Dedifferentiated amniotic fluid mesenchymal stem cell (primary cell): ENCODE measurements at regions not wholly inside any gene's neighbourhood (a gene's known extent, or its start where the extent isn't known, plus 50 kb on each side); places are given as distances from the start of the nearest gene placed in this dataset.
"Not testable (repeated sequence)": the region's sequence is repeated elsewhere in the genome, so short reads cannot be mapped to it uniquely, and the experiment has no call there.

ENCODE experiments used
- DNase-seq: peaks from one replicate; pipeline ENCODE4 v3.0.0-alpha.2; 2016; ENCODE audit errors: extremely low spot score

DNA sequence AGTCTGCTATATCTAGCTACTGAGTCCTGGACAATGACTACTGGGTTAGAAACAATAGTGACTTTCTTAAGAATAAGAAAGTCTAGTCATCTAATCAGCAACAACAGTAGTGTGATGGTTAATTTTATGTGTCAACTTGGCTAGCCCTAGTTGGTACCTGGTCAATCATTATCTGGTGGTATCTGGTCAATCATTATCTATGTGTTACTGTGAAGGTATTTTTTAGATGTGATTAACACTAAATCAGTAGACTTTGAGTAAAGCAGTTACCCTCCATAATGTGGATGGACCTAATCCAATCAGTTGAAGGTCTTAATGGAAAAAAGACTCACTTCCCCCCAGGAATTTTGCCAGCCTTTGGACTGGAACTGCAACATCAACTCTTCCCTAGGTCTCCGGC lies 312.6 kb downstream of the SIPA1L2 start:
- no peak for DNase-seq

DNA sequence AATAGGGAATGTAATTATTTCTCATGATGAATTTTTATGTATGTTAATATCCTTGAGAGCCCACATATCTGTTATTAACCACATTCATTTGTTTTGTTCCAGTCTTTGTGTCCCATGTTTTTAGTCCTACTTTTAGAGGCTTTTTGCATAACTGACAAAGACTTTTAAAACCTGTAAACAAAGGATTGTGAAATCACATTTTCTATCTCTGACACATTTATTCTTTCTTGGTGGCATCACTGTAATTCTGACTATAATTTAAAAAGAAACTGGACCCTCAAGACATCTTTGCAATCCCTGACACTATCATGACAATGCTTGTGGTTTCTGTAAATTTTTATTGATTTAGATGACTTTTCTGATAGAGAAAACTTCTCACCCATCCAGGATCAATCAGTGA lies 313.1 kb downstream of the SIPA1L2 start:
- no peak for DNase-seq

DNA sequence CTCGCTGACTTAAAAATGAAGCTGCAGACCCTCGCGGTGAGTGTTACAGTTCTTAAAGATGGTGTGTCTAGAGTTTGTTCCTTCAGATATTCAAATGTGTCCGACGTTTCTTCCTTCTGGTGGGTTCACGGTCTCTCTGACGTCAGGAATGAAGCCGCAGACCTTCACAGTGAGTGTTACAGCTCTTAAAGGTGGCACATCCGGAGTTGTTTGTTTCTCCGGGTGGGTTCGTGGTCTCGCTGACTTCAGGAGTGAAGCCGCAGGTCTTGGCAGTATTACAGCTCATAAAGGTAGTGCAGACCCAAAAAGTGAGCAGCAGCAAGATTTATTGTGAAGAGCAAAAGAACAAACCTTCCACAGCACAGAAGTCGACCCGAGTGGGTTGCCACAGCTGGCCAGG lies 316.1 kb downstream of the SIPA1L2 start:
- DNase-seq, result not testable (repeated sequence)

DNA sequence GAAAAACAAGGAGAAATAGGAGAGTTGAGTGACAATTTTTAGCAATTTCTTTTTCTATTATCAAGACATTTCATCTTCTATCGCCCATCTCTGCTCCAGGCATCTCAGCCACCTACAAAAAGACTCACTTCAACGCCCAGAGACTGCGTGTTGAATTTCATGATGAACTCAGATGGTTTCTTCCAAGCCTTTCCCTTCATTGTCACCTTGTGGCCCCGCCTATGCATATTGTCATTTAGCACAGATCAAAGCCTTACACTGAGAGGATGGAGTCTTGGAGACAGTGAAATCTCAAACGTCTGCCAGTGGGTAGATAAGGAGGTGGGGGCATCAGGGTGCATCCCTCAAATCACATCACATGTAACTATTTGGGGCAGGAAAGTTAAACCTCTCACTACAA lies 319.4 kb downstream of the SIPA1L2 start:
- DNase-seq, result no peak

DNA sequence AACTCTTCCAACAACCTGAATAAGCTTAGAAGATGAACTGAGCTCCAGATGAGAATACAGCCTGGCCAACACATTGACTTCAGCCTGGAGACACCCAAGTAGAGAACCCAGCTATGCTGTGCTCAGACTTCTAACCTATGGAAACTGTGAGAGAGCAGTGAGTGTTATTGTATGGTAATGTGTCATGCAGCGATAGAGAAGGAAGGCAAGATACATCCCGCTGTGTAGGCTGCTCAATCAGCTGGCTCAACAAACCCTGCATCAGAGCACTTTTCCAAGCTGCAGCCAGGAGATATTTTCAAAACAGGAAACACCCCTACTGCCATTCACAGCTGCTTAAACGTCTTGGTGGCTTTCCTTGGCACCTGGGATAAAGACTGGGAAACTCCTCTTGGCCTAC lies 321.3 kb downstream of the SIPA1L2 start:
- no peak for DNase-seq

DNA sequence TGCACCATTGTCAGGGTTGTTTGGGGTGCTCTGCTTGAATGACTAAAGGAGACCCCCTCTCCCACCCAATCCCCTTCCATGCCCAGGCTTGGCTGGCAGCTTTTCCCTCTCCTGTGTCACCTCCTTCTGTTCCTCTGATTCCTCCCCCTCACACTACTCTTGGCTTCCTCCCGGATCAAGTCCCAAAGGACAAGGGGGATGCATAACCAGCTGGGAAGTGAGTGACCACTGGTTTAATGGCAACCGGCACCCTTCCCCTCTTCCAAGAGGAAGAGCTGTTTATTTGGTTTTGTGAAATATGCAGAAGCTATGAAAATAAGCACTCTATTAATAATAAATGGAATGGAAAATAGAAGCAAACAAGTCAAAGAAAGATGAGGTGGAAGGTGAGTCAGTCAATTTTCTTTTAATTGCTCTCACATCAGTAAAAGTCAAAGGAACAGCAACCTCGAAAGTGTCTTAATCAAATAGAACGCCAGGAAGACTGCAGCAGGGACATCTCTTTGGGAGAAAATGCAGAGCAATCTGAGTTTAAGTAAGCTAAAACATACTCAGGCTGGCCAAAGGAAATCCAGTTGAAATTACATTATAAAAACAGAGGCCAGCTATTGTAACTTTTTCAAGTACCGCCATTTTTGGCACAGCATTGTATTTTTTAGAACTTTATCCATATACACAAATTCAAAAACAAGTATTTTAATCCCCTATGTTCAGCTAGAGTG lies 322.5 kb downstream of the SIPA1L2 start:
- DNase-seq, result no peak

DNA sequence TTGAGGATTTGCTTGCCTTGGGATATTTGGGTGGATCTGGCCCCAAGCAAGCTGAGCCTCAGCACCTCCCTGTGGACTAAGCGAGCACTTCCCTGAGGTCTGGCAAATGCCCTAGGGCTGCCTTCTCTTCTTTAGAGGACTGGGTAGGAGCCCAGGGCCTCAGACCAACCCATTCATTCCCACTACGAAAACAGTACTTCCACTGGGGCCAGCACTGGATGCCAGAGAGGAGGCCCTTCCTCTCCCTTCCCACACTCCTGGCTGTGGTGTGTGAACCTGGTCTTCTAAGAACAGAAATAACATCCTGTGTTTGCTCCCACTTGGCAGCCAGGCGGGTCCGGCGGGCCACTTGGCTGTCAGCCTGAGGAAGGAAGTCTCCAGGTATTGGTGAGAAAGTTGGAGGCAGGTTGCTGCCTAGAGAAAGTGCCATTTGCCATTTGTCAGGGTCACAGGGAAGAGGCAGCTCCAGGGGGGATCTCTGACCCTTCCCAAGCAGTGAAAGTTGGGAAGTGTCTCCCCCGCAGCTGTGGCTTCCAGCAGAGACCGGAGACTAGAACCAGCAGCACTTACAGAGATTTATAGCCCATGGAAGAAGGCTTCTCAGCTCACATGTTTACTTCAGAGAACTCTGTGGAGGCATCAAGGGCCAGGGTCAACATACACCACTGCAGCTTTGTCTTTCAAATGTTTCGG lies 323.5 kb downstream of the SIPA1L2 start:
- no peak for DNase-seq

DNA sequence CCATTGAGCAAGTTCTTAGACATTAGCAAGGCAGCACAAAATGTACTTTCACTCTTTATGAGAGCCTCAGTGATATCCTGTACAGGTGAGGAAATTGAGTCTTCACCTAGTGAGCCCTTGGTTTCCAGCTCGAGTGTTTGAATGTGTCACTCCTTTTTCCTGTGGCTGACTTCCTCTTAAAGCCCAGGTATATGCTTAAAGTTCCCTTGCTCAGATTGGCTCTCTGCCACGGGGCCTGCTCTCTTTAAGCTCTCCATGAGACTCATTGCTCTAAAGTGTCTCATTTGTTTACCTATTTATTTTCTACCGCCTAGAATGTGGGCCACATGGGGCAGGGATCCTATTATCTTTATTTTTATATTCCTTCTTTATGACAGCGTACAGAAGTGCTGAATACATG lies 324.9 kb downstream of the SIPA1L2 start:
- no peak for DNase-seq

DNA sequence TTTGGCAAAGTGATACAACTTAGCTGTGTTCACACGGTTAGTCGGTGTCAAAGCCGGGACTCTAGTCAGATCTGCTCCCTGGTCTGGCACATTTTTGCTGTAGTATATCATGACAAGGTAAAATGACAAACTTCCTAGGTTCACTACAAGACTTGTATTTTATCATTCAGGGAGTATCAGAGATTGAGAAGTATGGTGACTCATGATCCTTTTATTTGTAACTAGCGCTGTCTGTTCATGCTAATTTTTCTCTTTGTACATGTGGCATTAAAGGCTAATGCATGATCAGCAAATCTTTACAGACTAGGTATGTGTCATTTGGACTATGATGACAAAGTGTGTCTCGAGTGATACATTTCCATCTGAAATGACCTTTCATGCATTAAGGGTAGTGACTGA lies 326.7 kb downstream of the SIPA1L2 start:
- DNase-seq, result no peak

DNA sequence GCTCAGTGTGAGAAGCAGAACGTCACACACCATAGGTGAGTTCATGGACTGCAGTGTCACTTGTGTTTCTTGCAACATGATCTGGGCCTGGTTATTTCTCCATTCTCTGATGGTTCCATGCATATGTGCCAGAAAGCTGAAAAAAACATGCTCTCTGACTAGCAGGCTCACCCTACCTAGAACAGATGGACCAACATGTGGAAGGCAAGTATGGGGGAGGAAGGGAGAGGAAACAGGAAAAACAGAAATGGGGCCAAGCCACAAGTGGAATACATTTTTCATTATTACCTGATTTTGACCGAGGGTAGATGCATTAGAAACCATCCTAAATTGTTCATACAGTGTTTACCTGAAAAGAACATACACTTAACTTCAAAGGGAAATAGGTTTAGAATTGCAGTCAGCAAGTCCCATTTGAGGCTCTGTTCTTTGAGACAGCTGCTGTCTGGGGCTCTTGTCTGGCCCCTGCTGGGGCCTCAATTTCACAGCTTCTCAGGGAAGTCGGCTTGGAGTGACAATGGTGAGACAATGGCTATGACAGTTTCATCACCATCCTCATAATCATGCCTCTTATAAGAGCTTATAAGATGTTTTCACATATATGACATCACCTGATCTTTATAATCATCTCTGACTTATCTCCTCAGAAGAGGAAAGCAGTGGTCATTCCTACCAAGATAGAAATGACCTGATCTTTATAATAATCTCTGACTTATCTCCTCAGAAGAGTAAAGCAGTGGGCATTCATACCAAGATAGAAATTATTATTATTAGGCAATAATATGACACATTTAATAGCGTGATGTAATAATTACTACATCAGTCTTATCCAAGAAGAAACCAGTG lies 327.3 kb downstream of the SIPA1L2 start:
- no peak for DNase-seq

DNA sequence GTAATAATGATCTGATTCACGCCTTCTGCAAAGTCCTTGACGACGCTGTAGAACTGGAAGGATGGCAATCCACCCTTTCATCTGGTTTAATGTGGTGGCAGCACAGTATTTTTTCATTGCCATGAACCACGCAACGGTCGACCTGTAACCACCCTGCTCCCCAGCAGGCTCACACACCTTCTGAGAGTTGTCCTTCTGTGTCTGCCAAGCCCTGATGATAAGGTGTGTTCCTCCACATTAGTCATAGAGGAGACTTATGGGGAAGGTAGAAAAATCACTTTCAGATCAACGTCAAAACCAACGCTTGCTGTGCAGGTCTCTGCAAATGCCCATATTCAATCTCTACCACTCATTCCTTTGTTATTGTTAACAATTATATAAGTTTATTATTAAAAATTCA lies 328.7 kb downstream of the SIPA1L2 start:
- no peak for DNase-seq

DNA sequence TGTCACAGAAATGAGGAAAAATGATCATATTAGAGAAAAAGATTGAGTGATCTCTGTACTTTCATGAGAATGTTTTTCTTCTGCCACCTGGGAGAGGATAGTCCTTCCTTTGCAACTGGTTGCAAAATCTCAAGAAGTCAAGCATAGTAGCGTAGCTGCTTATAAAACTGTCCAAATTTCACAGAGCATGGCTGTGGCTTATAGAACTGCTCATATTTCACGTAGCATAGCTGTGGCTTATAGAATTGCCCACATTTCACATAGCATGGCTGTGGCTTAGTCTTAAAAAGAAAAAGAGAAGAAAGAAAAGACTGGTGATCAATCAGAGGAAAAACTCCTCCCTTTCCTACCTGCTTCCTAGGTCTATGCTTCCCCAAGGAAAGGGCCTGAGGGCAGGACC lies 329.5 kb downstream of the SIPA1L2 start:
- peak; percentile 40 for DNase-seq

DNA sequence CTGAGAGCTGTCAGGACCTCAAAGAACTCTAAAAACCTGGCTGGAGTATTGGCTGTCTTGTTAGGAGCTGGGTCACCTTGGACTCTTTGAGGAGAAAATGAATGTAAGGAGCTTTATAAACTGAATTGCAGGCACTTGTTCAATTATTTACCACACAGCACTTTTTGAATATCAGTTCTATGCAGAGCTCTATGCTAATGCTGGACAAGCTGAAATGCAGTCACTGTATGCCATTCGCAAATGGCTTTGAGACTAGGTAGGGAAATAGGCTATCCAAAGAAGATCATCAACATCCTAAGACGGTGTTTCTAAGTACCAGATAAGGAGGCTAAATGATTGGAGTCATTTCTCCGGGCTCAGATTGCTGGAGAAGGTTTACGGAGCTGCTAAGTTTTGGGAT lies 333.5 kb downstream of the SIPA1L2 start:
- no peak for DNase-seq

DNA sequence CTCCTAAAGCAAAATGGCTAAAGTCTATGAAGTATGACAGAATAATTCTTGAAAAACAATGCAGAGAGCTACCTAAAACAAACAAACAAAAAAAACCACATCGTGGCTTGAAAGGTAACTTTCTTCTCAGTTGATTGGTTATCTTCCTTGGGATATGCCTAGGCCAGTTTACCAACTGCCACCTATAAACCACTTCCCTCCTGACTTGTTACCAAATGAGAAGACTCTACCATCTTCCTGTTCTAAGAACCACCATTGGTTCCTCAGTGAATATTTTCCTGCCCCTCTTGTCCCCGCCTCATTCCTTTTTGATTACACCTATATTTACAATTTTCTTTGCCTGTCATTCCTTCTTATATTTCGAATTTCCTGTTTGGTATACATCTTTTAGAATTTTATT lies 336.6 kb downstream of the SIPA1L2 start:
- no peak for DNase-seq

DNA sequence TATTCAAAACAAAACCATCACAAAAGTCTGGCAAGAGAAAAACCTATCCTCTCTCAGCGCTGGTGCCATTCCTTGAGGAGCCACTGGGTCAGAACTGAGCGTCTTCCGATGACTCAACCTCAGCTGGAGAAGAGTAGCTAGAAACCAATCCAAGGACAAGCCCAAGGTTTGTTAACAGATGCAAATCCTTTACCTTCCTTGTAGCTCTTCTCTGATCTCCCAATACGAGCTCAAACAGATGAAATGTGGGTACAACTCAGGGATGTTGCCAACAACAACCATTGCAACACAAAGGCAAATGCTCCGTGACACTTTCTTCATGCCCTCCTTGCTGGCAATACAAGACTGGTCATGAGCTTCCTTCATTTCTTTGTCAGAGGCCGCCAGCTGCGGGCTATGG lies 337.1 kb downstream of the SIPA1L2 start:
- DNase-seq, result no peak

DNA sequence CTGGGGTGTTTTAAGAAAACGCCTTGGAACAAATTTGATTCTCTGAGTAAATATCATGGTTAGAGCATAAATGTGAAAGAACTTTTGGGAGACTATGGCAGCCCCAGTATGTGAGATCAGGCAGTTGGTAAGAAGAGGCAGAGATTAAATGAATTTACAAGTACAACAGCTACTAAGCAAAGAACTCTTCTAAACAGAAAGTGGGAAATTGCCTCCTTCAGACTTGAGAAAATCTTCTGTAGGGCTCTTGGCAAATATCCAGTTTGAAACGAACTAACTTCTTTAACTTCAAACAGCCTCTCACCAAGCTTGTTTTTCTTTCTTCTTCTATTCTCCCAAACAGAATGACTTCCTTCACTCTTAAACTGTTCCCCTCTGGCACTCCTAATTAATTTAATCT lies 337.7 kb downstream of the SIPA1L2 start:
- no peak for DNase-seq

DNA sequence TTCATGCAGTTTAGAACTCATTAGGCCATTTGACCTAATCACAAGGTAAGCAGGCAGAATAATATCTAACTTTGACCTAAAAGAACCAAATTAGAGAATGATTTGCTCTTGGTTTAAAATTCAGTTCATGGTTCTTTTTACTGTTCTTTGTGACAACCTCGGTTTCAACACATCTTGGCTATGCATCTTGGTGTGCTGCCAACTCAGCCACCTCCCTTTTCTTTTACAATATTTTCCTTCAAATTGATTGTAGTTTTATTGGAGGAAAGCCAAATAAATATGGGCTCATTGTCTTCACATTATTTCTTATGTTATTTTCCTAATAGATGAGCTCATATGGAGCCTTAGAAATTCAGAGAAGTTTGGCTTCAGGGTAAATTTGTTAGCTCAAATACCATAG lies 338.3 kb downstream of the SIPA1L2 start:
- no peak for DNase-seq

DNA sequence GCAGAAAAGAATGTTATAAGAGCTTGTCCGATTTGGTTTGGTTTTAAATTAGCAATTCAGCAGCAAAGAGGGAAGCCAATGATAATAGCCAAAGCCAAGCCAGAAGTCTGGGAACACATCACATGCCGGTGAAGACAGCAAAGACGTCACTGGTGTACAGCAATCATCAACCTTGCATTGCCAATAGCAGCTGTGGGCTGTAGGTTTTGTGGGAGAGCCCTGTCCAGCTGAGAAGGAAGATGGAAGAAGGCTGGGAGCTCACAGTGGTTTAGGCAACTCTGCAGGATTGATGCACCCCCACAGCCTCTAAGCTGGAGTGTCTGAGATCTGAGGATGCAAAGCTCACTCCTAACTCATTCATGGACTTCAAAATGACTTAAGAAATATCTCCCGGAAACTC lies 338.7 kb downstream of the SIPA1L2 start:
- no peak for DNase-seq

DNA sequence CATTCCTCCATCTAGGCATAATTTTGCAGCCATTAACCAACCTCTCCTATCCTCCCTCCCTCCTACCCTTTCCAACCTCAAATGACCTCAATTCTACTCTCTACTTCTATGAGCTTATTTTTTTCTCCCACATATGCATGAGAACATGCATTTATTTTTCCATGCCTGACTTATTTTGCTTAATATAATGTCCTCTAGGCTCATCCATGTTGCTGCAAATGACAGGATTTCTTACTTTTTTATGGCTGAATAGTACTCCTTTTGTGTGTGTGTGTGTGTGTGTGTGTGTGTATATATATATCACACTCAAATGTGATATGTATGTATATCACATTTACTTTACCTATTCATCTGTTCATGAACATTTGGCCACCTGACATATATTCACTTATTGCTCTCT lies 339.4 kb downstream of the SIPA1L2 start:
- DNase-seq, result no peak

DNA sequence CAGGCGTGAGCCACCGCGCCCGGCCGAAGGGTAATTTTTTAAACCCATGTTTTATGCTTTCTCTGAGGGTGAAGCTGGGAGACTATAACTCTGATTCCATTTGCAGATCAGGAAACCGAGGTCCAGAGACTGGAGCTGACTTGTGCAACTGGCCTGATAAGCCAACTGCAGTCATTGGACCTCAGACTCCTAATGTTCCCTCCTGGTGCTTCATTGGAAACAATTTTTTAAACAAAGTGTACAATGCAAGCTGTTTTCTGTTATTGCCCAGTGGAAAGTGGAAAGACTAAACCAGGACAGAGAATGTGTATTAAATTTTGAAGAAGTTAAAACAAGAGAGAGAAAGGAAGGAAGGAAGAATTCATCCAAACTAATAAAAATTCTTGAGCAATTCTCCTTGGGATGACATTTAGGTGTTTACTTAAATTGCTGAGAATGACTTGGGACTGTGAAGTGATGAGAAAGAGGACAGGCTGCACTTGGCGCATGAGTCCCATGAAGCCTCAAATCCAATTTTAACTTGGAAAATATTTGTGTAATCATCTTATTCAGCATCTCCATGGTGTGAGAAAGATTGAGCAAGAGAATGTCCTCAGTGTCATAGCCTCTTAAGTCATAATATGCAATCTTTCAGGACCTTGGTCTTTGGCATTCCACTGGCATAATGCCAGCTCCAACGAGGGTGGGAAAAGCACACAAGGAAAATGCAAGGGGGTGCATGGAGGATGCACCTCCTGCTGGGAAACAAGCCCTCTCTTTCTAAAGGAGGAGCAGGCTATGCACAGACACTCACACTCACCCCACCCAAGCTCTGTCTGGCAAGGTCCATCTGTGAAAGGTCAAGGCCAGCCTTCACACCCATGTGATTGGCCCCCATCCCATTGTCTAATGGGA lies 342.0 kb downstream of the SIPA1L2 start:
- DNase-seq, result no peak

DNA sequence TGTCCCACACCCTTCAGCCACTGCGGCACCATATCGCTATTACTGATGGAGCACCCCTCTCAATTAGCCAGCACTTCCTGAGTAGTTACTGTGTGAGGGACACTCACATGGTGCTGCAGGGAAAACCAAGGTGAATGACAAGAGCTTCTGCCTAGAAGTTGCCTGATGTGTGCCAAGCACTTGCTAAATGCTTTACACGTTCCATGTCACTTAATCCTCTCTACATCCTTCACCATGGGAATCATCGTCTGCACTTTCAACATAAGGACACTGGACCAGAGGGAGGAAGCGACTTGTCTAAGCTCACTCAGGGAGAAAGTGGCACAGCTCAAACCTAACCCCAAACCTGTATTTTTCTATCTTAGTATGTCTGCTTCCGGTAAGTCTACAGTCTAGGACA lies 344.8 kb downstream of the SIPA1L2 start:
- no peak for DNase-seq

DNA sequence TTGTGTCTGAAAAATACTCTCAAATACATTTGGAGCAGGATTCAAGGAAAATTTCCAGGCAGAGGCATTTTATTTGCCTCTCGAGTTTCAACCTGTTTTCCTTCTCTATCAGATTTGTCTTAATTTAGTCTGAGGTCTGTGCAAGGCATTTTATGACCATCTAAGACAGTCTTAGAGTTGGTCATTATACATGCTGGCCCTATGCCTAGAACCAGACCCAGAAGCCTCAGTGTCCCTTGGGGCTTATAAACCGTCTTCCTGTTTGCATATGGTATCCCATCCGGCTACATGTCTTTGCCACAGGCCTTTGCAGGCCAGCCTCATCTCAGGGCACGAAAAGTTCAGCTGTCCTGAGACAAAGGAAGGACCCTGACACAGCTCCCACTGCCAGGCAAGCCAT lies 346.1 kb downstream of the SIPA1L2 start:
- DNase-seq, result no peak
